ENCODE measurements at regions not wholly inside any gene's neighbourhood (a gene's known extent, or its start where the extent isn't known, plus 50 kb on each side); places are given as distances from the start of the nearest gene placed in this dataset.

GRCh38 chrX:82676386-82676785 lies 831.7 kb upstream of the POU3F4 start:
- Mint-ChIP-seq H3K27me3 (ENCODE audit: low read depth) (no peaks in the 10 kb centered on the region), H3K4me3 (no peak overlapping the region), H3K9me3 (peaks cover 68 to 70% of the 10 kb centered on the region in 2 experiments), H3K27ac (no peak overlapping the region), H3K4me1 (no peaks in the 10 kb centered on the region), H3K36me3 (ENCODE audit: insufficient read depth in 1 of 3, low read depth in 3 of 3) (peaks cover 0 to 5% (median 5%) of the 10 kb centered on the region in 3 experiments; a peak in 4 of 7 replicates)
- Histone ChIP-seq H3K79me2 (ENCODE audit: insufficient read depth, low read length) (no peaks in the 10 kb centered on the region), H3T11ph (ENCODE audit: low read length) (no peak overlapping the region), H3K4me2 (ENCODE audit: insufficient read depth, insufficient read length, low read length) (no peak overlapping the region), H3K79me1 (ENCODE audit: insufficient read depth, low read depth, low read length, poor library complexity, severe bottlenecking) (no peaks in the 10 kb centered on the region), H2BK15ac (ENCODE audit: low read depth, low read length) (no peak overlapping the region), H3K23ac (ENCODE audit: insufficient read length, low read depth, low read length) (no peak overlapping the region), H3K56ac (ENCODE audit: insufficient read length, low read depth, low read length) (no peak overlapping the region), H3K23me2 (ENCODE audit: insufficient read length, low read depth, low read length, poor library complexity, severe bottlenecking) (no peaks in the 10 kb centered on the region), H4K8ac (replicated peaks; ENCODE audit: insufficient read length, low read depth, low read length) (no peak overlapping the region), H3K18ac (ENCODE audit: insufficient read length, low read depth, low read length) (no peak overlapping the region), H3K27me3 (ENCODE audit: insufficient read depth, low read length) (no peaks in the 10 kb centered on the region), H2AFZ (ENCODE audit: low read length) (no peak overlapping the region), H3K27ac (ENCODE audit: insufficient read length, low read depth, low read length) (no peak overlapping the region), H2BK20ac (ENCODE audit: low read depth, low read length, poor library complexity, severe bottlenecking) (no peak overlapping the region), H4K91ac (ENCODE audit: insufficient read length, low read depth, low read length) (no peak overlapping the region), H2BK12ac (ENCODE audit: insufficient read length, low read depth, low read length) (no peak overlapping the region), H2BK120ac (ENCODE audit: low read depth, low read length, poor library complexity, severe bottlenecking) (no peak overlapping the region), H3K9ac (ENCODE audit: extremely low read depth, insufficient read length, low read length) (no peak overlapping the region), H4K20me1 (ENCODE audit: control insufficient read depth, insufficient read depth, insufficient read length) (no peaks in the 10 kb centered on the region), H2BK5ac (ENCODE audit: insufficient read length, low read length) (no peak overlapping the region), H3K4me1 (ENCODE audit: insufficient read depth, low read length) (no peaks in the 10 kb centered on the region), H3K4ac (ENCODE audit: low read depth, low read length) (no peak overlapping the region), H4K5ac (ENCODE audit: insufficient read length, low read depth, low read length) (no peak overlapping the region), H3K14ac (ENCODE audit: insufficient read depth, low read length) (no peak overlapping the region), H2AK5ac (ENCODE audit: insufficient read length, low read length) (no peak overlapping the region), H3K9me3 (ENCODE audit: control insufficient read depth, low read depth, low read length) (peaks cover 5% of the 10 kb centered on the region)
- no CpG with 5 or more reads among the region's 2 CpGs for WGBS (ENCODE audit: extremely low coverage, insufficient read length, low lambda C conversion rate)
- TF ChIP-seq, protein P1, sequence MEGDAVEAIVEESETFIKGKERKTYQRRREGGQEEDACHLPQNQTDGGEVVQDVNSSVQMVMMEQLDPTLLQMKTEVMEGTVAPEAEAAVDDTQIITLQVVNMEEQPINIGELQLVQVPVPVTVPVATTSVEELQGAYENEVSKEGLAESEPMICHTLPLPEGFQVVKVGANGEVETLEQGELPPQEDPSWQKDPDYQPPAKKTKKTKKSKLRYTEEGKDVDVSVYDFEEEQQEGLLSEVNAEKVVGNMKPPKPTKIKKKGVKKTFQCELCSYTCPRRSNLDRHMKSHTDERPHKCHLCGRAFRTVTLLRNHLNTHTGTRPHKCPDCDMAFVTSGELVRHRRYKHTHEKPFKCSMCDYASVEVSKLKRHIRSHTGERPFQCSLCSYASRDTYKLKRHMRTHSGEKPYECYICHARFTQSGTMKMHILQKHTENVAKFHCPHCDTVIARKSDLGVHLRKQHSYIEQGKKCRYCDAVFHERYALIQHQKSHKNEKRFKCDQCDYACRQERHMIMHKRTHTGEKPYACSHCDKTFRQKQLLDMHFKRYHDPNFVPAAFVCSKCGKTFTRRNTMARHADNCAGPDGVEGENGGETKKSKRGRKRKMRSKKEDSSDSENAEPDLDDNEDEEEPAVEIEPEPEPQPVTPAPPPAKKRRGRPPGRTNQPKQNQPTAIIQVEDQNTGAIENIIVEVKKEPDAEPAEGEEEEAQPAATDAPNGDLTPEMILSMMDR (conservative IDR thresholded peaks at IDR 0.05) = peak; percentile 52
- no peak for DNase-seq
